ENCODE measurements at regions not wholly inside any gene's neighbourhood (a gene's known extent, or its start where the extent isn't known, plus 50 kb on each side); places are given as distances from the start of the nearest gene placed in this dataset.

DNA sequence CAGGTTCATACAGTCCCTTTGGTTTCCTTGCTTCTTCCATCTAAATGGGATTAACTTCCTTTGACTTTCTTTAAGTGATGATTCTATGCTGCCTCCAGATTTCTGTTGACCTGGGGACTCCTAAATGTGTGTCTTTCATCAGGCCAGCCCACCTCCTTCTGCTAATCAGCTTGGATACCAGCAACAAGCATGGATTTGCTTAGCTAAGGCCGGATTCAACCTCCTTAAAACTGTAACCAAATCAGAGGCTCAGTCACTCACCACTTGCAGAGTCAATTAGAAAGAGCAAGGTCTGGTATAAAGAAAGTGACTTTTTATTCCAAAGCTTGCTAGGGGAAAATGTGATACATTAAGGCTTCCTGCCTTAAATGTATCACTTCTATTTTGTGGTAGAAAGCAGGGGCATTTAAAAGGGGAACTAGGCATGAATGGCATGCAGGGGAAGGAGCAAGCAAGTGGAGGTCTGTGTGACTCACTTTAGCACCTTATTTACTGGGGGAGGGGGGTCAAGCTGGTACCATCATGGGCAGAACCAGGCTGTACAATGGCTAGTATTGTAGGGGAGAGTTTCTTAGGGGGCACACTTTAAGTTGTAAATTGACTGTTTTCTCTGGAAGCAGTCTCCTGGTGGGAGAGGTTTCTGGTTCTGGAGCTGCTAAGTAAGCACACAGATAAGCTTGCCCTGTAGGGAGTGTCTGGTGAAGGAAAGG, 239.0 kb upstream of the PDGFD start:
- Histone ChIP-seq H3K27ac (ENCODE audit: low read depth, low read length) (peak overlapping the region; percentile 91), H3K9ac (ENCODE audit: low read depth, low read length) (peak overlapping the region; percentile 13; the same call in 1 of the 2 replicates), H3K36me3 (ENCODE audit: control insufficient read depth, insufficient read depth, low read length) (no peaks in the 10 kb centered on the region), H3K4me3 (ENCODE audit: low read depth, low read length) (peak overlapping the region; percentile 25), H3K4me1 (ENCODE audit: control insufficient read depth, insufficient read depth, low read length) (peaks cover 29% of the 10 kb centered on the region), H3K27me3 (ENCODE audit: control insufficient read depth, insufficient read depth, low read length) (no peaks in the 10 kb centered on the region), H3K9me3 (ENCODE audit: control insufficient read depth, insufficient read depth, low read length) (no peaks in the 10 kb centered on the region)

DNA sequence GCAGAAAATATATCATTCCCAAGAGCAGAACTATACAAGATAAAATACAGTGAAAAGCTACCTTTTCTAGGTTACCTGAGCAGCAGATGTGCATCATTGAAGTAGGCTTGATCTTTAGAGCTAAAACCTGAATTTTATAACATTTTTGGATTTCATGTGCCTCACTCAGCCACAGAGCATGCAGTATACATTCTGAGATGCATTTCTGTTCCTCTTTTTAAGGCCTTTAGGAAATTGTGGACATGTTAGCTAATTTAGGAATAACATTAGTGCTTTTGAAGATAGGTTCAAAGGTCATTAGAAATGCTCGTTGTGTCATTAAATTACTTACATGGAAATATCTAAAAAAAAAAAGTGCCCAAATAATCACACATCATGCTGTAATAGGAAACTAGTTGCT, 230.6 kb upstream of the PDGFD start:
- Histone ChIP-seq H3K4me3 (ENCODE audit: low read depth, low read length) (no peak overlapping the region), H3K27ac (ENCODE audit: low read depth, low read length) (no peak overlapping the region), H3K4me1 (ENCODE audit: control insufficient read depth, insufficient read depth, low read length) (peaks cover 20% of the 10 kb centered on the region), H3K9me3 (ENCODE audit: control insufficient read depth, insufficient read depth, low read length) (no peaks in the 10 kb centered on the region), H3K9ac (ENCODE audit: low read depth, low read length) (no peak overlapping the region), H3K27me3 (ENCODE audit: control insufficient read depth, insufficient read depth, low read length) (no peaks in the 10 kb centered on the region), H3K36me3 (ENCODE audit: control insufficient read depth, insufficient read depth, low read length) (no peaks in the 10 kb centered on the region)

DNA sequence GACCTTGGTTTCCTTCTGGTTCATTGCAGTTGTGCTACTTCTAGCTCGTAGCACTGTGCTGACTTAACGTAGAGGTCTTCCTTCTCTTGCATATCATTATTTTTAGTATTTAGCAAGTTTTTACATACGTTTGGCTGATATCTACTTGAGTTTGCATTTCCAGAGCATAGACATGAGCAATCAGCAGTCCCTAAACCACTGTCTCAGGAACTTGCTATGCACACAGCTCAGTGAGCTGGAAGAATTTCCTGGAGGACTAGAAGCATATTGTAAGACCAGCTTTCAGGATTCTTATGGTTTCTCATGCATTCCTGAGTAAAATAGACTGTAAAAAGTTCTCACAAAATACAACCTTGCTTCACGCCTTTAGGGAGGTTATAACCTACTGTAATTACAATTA, 226.7 kb upstream of the PDGFD start:
- Histone ChIP-seq H3K9ac (ENCODE audit: low read depth, low read length) (no peak overlapping the region), H3K4me3 (ENCODE audit: low read depth, low read length) (no peak overlapping the region), H3K36me3 (ENCODE audit: control insufficient read depth, insufficient read depth, low read length) (no peaks in the 10 kb centered on the region)

GRCh38 chr11:104385884-104386283, 221.9 kb upstream of the PDGFD start:
- no peaks in the 10 kb centered on the region for H3K36me3 ChIP-seq (ENCODE audit: control insufficient read depth, insufficient read depth, low read length)
- H3K9ac ChIP-seq (ENCODE audit: low read depth, low read length), result no peak overlapping the region
- H3K4me3 ChIP-seq (ENCODE audit: low read depth, low read length), result no peak overlapping the region
- no peak overlapping the region for H3K27ac ChIP-seq (ENCODE audit: low read depth, low read length)
- no peaks in the 10 kb centered on the region for H3K27me3 ChIP-seq (ENCODE audit: control insufficient read depth, insufficient read depth, low read length)
- no peaks in the 10 kb centered on the region for H3K9me3 ChIP-seq (ENCODE audit: control insufficient read depth, insufficient read depth, low read length)
- H3K4me1 ChIP-seq (ENCODE audit: control insufficient read depth, insufficient read depth, low read length), result no peaks in the 10 kb centered on the region; the same call in 1 of the 2 replicates

More for the DNA sequence above, 226.7 kb upstream of the PDGFD start:
- Histone ChIP-seq H3K27ac (ENCODE audit: low read depth, low read length) (no peak overlapping the region), H3K27me3 (ENCODE audit: control insufficient read depth, insufficient read depth, low read length) (no peaks in the 10 kb centered on the region), H3K9me3 (ENCODE audit: control insufficient read depth, insufficient read depth, low read length) (no peaks in the 10 kb centered on the region), H3K4me1 (ENCODE audit: control insufficient read depth, insufficient read depth, low read length) (peaks cover 7% of the 10 kb centered on the region)

- Histone ChIP-seq H3K4me1 (ENCODE audit: control insufficient read depth, insufficient read depth, low read length) (no peaks in the 10 kb centered on the region), H3K27ac (ENCODE audit: low read depth, low read length) (no peak overlapping the region), H3K9ac (ENCODE audit: low read depth, low read length) (no peak overlapping the region), H3K36me3 (ENCODE audit: control insufficient read depth, insufficient read depth, low read length) (no peaks in the 10 kb centered on the region), H3K4me3 (ENCODE audit: low read depth, low read length) (no peak overlapping the region), H3K27me3 (ENCODE audit: control insufficient read depth, insufficient read depth, low read length) (no peaks in the 10 kb centered on the region), H3K9me3 (ENCODE audit: control insufficient read depth, insufficient read depth, low read length) (no peaks in the 10 kb centered on the region)
These were observed 216.4 kb upstream of the PDGFD start for GRCh38 chr11:104380358-104380757.

DNA sequence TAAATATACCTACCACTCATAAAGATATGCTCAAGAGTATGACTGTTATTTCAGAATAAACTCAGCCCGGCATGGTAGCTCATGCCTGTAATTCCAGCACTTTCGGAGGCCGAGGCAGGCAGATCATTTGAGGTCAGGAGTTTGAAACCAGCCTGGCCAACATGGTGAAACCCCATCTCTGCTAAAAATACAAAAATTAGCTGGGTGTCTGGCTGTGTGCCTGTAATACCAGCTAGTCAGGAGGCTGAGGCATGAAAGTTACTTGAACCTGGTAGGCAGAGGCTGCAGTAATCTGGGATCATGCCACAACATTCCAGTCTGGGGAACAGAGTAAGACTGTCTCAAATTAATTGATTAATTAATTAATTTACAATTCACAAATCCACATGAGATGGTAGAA, 208.2 kb upstream of the PDGFD start:
- H3K27me3 ChIP-seq (ENCODE audit: control insufficient read depth, insufficient read depth, low read length), result no peaks in the 10 kb centered on the region
- no peak overlapping the region for H3K9ac ChIP-seq (ENCODE audit: low read depth, low read length)

GRCh38 chr11:104370478-104370877, 206.5 kb upstream of the PDGFD start:
- peaks cover 6% of the 10 kb centered on the region; the same call in 1 of the 2 replicates for H3K9me3 ChIP-seq (ENCODE audit: control insufficient read depth, insufficient read depth, low read length)
- H3K36me3 ChIP-seq (ENCODE audit: control insufficient read depth, insufficient read depth, low read length), result no peaks in the 10 kb centered on the region

More for the DNA sequence above, 208.2 kb upstream of the PDGFD start:
- H3K9me3 ChIP-seq (ENCODE audit: control insufficient read depth, insufficient read depth, low read length), result no peaks in the 10 kb centered on the region
- no peak overlapping the region for H3K4me3 ChIP-seq (ENCODE audit: low read depth, low read length)
- no peak overlapping the region for H3K27ac ChIP-seq (ENCODE audit: low read depth, low read length)
- no peaks in the 10 kb centered on the region for H3K4me1 ChIP-seq (ENCODE audit: control insufficient read depth, insufficient read depth, low read length)
- H3K36me3 ChIP-seq (ENCODE audit: control insufficient read depth, insufficient read depth, low read length), result no peaks in the 10 kb centered on the region

GRCh38 chr11:104369761-104370160, 205.8 kb upstream of the PDGFD start:
- Histone ChIP-seq H3K27ac (ENCODE audit: low read depth, low read length) (no peak overlapping the region), H3K27me3 (ENCODE audit: control insufficient read depth, insufficient read depth, low read length) (no peaks in the 10 kb centered on the region), H3K36me3 (ENCODE audit: control insufficient read depth, insufficient read depth, low read length) (no peaks in the 10 kb centered on the region), H3K4me3 (ENCODE audit: low read depth, low read length) (no peak overlapping the region), H3K9me3 (ENCODE audit: control insufficient read depth, insufficient read depth, low read length) (peaks cover 7% of the 10 kb centered on the region; the same call in 1 of the 2 replicates), H3K9ac (ENCODE audit: low read depth, low read length) (no peak overlapping the region), H3K4me1 (ENCODE audit: control insufficient read depth, insufficient read depth, low read length) (no peaks in the 10 kb centered on the region)

More at GRCh38 chr11:104370478-104370877, 206.5 kb upstream of the PDGFD start:
- Histone ChIP-seq H3K4me1 (ENCODE audit: control insufficient read depth, insufficient read depth, low read length) (no peaks in the 10 kb centered on the region), H3K4me3 (ENCODE audit: low read depth, low read length) (no peak overlapping the region), H3K27me3 (ENCODE audit: control insufficient read depth, insufficient read depth, low read length) (no peaks in the 10 kb centered on the region), H3K27ac (ENCODE audit: low read depth, low read length) (no peak overlapping the region), H3K9ac (ENCODE audit: low read depth, low read length) (no peak overlapping the region)

- peaks cover 5% of the 10 kb centered on the region; the same call in 1 of the 2 replicates for H3K4me1 ChIP-seq (ENCODE audit: control insufficient read depth, insufficient read depth, low read length)
- H3K4me3 ChIP-seq (ENCODE audit: low read depth, low read length), result no peak overlapping the region
- no peaks in the 10 kb centered on the region for H3K36me3 ChIP-seq (ENCODE audit: control insufficient read depth, insufficient read depth, low read length)
- H3K9me3 ChIP-seq (ENCODE audit: control insufficient read depth, insufficient read depth, low read length), result peaks cover 7% of the 10 kb centered on the region; the same call in 1 of the 2 replicates
- no peak overlapping the region for H3K27ac ChIP-seq (ENCODE audit: low read depth, low read length)
- H3K27me3 ChIP-seq (ENCODE audit: control insufficient read depth, insufficient read depth, low read length), result no peaks in the 10 kb centered on the region
- H3K9ac ChIP-seq (ENCODE audit: low read depth, low read length), result no peak overlapping the region
These were observed 202.4 kb upstream of the PDGFD start for GRCh38 chr11:104366321-104366734.

DNA sequence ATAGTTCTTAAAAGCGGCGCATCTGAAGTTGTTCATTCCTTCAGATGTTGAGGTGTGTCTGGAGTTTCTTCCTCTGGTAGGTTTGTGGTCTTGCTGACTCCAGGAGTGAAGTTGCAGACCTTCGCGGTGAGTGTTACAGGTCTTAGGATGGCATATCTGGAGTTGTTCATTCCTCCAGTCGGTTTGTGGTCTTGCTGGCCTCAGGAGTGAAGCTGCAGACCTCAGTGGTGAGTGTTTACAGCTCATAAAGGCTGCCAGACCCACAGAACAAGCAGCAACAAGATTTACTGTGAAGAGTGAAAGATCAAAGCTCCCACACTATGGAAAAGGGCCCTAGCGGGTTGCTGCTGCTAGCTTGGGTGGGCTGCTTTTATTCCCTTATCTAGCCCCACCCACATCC, 201.7 kb upstream of the PDGFD start:
- Histone ChIP-seq H3K4me1 (ENCODE audit: control insufficient read depth, insufficient read depth, low read length) (peaks cover 5% of the 10 kb centered on the region; the same call in 1 of the 2 replicates), H3K27me3 (ENCODE audit: control insufficient read depth, insufficient read depth, low read length) (no peaks in the 10 kb centered on the region), H3K36me3 (ENCODE audit: control insufficient read depth, insufficient read depth, low read length) (no peaks in the 10 kb centered on the region), H3K9ac (ENCODE audit: low read depth, low read length) (no peak overlapping the region), H3K27ac (ENCODE audit: low read depth, low read length) (no peak overlapping the region), H3K9me3 (ENCODE audit: control insufficient read depth, insufficient read depth, low read length) (peaks cover 7% of the 10 kb centered on the region; the same call in 1 of the 2 replicates), H3K4me3 (ENCODE audit: low read depth, low read length) (no peak overlapping the region)

DNA sequence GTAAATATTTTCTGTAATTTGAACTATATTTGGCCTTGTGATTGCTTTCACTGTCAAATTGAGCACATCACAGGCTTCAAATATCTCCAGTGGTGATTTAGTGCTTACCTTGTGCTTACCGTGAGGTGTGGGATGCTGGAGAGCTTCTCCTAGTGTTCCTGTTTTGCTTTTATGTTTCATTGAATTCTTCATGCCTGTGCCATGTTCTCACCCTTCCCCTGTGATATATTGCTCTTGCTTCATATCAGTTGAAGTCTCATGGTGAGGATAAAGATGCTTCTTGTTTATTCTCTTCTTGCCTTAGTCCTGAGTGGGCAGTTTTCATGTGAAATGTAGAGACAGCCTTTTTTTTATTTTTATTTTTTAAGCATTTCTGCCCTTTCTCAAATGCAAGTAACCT, 198.0 kb upstream of the PDGFD start:
- H3K9me3 ChIP-seq (ENCODE audit: control insufficient read depth, insufficient read depth, low read length), result peaks cover 7% of the 10 kb centered on the region; the same call in 1 of the 2 replicates
- H3K27ac ChIP-seq (ENCODE audit: low read depth, low read length), result no peak overlapping the region
- peaks cover 5% of the 10 kb centered on the region; the same call in 1 of the 2 replicates for H3K4me1 ChIP-seq (ENCODE audit: control insufficient read depth, insufficient read depth, low read length)
- H3K4me3 ChIP-seq (ENCODE audit: low read depth, low read length), result no peak overlapping the region
- no peak overlapping the region for H3K9ac ChIP-seq (ENCODE audit: low read depth, low read length)
- H3K36me3 ChIP-seq (ENCODE audit: control insufficient read depth, insufficient read depth, low read length), result no peaks in the 10 kb centered on the region
- H3K27me3 ChIP-seq (ENCODE audit: control insufficient read depth, insufficient read depth, low read length), result no peaks in the 10 kb centered on the region
